Stomach (tissue), 8 donors: ENCODE measurements at regions not wholly inside any gene's neighbourhood (a gene's known extent, or its start where the extent isn't known, plus 50 kb on each side); places are given as distances from the start of the nearest gene placed in this dataset.

Experiments used
- DNase-seq, 2 donors: peaks; one replicate each; pipeline versions ENCODE4 v3.0.0 to v3.0.0-alpha.2; 2013 to 2019
- H3K27ac ChIP-seq, 5 donors: fragments of 200-600 bp in 4 of 5; sonication (generic) in 4 of 5; one replicate each; pipeline ENCODE4 v1.5.1; 2013 to 2019; ENCODE audit warnings: mild to moderate bottlenecking in 1 of 5, moderate library complexity in 1 of 5
- H3K27me3 ChIP-seq, 3 donors: fragments of 200-600 bp; sonication (generic); one replicate each; pipeline ENCODE4 v1.5.1; 2017 to 2019; ENCODE audit warnings: mixed run types in 1 of 3
- H3K36me3 ChIP-seq, 4 donors: fragments of 200-600 bp; sonication (generic); 1 replicate in 3 of 4; 2 replicates in 1 of 4; pipeline ENCODE4 v1.5.1; 2016 to 2019
- H3K4me1 ChIP-seq, 4 donors: fragments of 200-600 bp; sonication (generic); one replicate each; pipeline ENCODE4 v1.5.1; 2016 to 2019
- H3K4me3 ChIP-seq, 4 donors: fragments of 200-600 bp; sonication (generic) in 3 of 4; one replicate each; pipeline ENCODE4 v1.5.1; 2016 to 2019; ENCODE audit warnings: mild to moderate bottlenecking in 1 of 4
- H3K9me3 ChIP-seq, 4 donors: fragments of 200-600 bp; sonication (generic); one replicate each; pipeline ENCODE4 v1.5.1; 2016 to 2019
- CTCF ChIP-seq, 7 experiments: fragments of 450-650 bp in 4 of 7; fragments of 200-600 bp in 3 of 7; sonication (generic) in 3 of 7; IDR thresholded peaks; one replicate each; pipeline ENCODE4 v1.5.1; 2016 to 2019; ENCODE audit warnings: antibody characterized with exemption in 7 of 7, control low read depth in 2 of 7, mild to moderate bottlenecking in 1 of 7
- EP300 ChIP-seq: sonication (generic); formaldehyde crosslinking; IDR thresholded peaks from one replicate; pipeline ENCODE4 v1.6.1; 2017; ENCODE audit warnings: antibody characterized with exemption
- POLR2A ChIP-seq, 4 donors: fragments of 450-650 bp; IDR thresholded peaks; one replicate each; pipeline ENCODE4 v1.6.1; 2016; ENCODE audit warnings: antibody characterized with exemption in 4 of 4, control low read depth in 2 of 4, mild to moderate bottlenecking in 1 of 4, moderate library complexity in 1 of 4
- POLR2AphosphoS5 ChIP-seq, 3 donors: sonication (generic); formaldehyde crosslinking; IDR thresholded peaks; one replicate each; pipeline ENCODE4 v1.6.1; 2016; ENCODE audit warnings: antibody characterized with exemption in 3 of 3
- WGBS, 5 donors: extraction: QIAGEN DNeasy Blood & Tissue Kit in 3 of 5; methylation state at CpG; one replicate each; pipeline versions ENCODE4 v1.1.5 to v1.1.7; 2013 to 2018; 5-methylcytosine and 5-hydroxymethylcytosine counted together
- intact Hi-C: fragments of 100-400 bp; cut with DNase I; formaldehyde crosslinking; loops from one replicate; pipeline ENCODE4 v1.15.1; 2023; ENCODE audit warnings: low total_unique reads
- donor health status: healthy with polysubstance abuse.
- donor health status: Bipolar disorder and iron deficiency.
- donor health status: healthy.

DNA sequence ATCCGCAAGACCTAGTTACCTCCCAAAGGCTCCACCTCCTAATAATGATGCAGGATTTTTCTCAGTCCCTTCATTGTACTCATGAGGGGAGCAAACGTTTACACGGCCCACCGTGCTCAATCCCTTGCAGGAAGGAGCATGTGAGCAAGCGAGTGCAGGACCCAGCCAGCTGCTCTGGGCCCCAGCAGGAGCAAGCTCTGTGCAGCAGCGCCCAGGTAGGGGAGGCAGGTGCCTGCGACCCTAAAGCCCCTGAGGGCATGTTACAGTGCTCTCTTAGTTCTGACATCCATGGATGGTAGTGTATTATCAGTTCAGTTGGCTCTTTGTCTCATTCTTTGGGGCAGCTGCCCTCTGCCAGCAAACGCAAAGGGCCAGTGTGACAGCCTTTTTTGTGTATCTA, 143.4 kb downstream of the TBXT start:
- TF ChIP-seq EP300, result no peak
- TF ChIP-seq POLR2AphosphoS5 (IDR thresholded peaks at IDR 0.05), result no peak
- H3K36me3 ChIP-seq, result no peaks in the 10 kb centered on the region
- WGBS, 5 donors, result 84 to 93% (median 89%) methylated on average over 7 to 8 of the region's 8 CpGs
- H3K4me1 ChIP-seq, result no peaks in the 10 kb centered on the region
- H3K27ac ChIP-seq, result no peak overlapping the region
- DNase-seq, result no peak
- H3K4me3 ChIP-seq, result no peak overlapping the region
- intact Hi-C loops, result no loop called here
- H3K9me3 ChIP-seq, result peaks cover 0 to 2% (median 0%) of the 10 kb centered on the region in 4 donors
- peaks cover 0 to 2% (median 0%) of the 10 kb centered on the region in 3 donors for H3K27me3 ChIP-seq

- intact Hi-C loops, result no loop called here
- DNase-seq, result no peak
- Histone ChIP-seq H3K27ac (no peak overlapping the region), H3K27me3 (peaks cover 0 to 6% (median 0%) of the 10 kb centered on the region in 3 donors), H3K9me3 (peaks cover 0 to 7% (median 0%) of the 10 kb centered on the region in 4 donors), H3K4me3 (no peak overlapping the region), H3K4me1 (no peaks in the 10 kb centered on the region), H3K36me3 (no peaks in the 10 kb centered on the region)
- 86 to 92% (median 90%) methylated on average over 5 of the region's 5 CpGs for WGBS, 5 donors
- no peak for TF ChIP-seq EP300
- no peak for TF ChIP-seq CTCF (IDR thresholded peaks at IDR 0.05)
- TF ChIP-seq POLR2A (IDR thresholded peaks at IDR 0.05), result no peak
- no peak for TF ChIP-seq POLR2AphosphoS5 (IDR thresholded peaks at IDR 0.05)
These were observed 144.2 kb downstream of the TBXT start for GRCh38 chr6:166023273-166023989.

DNA sequence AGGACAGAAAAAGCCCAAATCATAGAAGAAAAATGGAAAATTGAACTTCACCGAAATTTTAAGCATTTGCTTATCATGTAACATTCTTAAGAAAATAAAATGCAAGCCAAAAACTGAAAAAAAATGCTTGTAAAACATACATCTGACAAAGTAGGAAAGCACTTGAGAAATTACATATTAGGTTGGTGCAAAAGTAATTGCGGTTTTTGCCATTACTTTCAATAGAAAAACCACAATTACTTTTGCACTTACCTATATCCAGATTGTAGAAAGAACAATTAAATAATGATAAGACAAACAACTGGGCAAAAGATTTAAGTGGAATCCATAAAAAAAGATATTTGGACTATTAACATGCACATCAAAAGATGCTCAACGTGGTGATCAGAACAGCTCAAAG, 146.2 kb downstream of the TBXT start:
- WGBS, 5 donors, result 83 to 93% (median 86%) methylated on average over 3 of the region's 3 CpGs
- Histone ChIP-seq H3K4me1 (no peaks in the 10 kb centered on the region), H3K9me3 (peaks cover 0 to 22% (median 14%) of the 10 kb centered on the region in 4 donors), H3K4me3 (no peak overlapping the region), H3K27ac (no peak overlapping the region), H3K36me3 (no peaks in the 10 kb centered on the region), H3K27me3 (peaks cover 0 to 6% (median 0%) of the 10 kb centered on the region in 3 donors)
- no peak for TF ChIP-seq POLR2AphosphoS5 (IDR thresholded peaks at IDR 0.05)
- TF ChIP-seq CTCF (IDR thresholded peaks at IDR 0.05), result no peak
- TF ChIP-seq POLR2A (IDR thresholded peaks at IDR 0.05), result no peak
- TF ChIP-seq EP300, result no peak
- no peak for DNase-seq
- intact Hi-C loops, result no loop called here

DNA sequence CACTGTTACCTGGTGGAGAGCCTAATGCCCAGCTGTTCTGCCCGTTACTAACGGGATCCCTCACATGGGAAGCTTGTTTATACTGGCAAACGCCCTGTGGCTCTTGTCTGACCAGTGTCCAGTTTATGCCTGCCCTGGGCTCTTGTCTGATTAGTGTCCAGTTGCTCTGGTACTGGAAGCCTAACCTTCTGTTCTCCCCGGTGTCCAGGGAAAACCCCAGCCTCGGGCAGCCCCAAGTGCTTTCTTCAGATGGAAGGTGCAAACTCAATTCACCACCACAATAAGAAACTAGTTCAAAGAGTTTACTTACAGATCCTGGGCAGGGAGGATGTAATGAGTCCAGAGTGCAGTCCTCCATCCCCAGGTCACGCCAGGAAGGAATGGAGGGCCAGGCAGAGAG, 148.4 kb downstream of the TBXT start:
- Histone ChIP-seq H3K4me1 (no peaks in the 10 kb centered on the region), H3K27ac (no peak overlapping the region), H3K36me3 (no peaks in the 10 kb centered on the region), H3K27me3 (peaks cover 0 to 6% (median 0%) of the 10 kb centered on the region in 3 donors), H3K4me3 (no peak overlapping the region), H3K9me3 (peaks cover 0 to 32% (median 14%) of the 10 kb centered on the region in 4 donors)
- DNase-seq, result no peak
- 60 to 78% (median 67%) methylated on average over 6 of the region's 6 CpGs for WGBS, 5 donors
- TF ChIP-seq EP300, result no peak
- no peak for TF ChIP-seq POLR2AphosphoS5 (IDR thresholded peaks at IDR 0.05)
- TF ChIP-seq POLR2A (IDR thresholded peaks at IDR 0.05), result no peak
- no peak for TF ChIP-seq CTCF (IDR thresholded peaks at IDR 0.05)
- intact Hi-C loops, result no loop called here

GRCh38 chr6:166017032-166017635, 150.5 kb downstream of the TBXT start:
- Histone ChIP-seq H3K27me3 (peaks cover 0 to 6% (median 0%) of the 10 kb centered on the region in 3 donors), H3K9me3 (peaks cover 0 to 32% (median 14%) of the 10 kb centered on the region in 4 donors), H3K4me3 (no peak overlapping the region), H3K27ac (no peak overlapping the region), H3K36me3 (no peaks in the 10 kb centered on the region), H3K4me1 (no peaks in the 10 kb centered on the region)
- DNase-seq, result no peak
- 46 to 68% (median 65%) methylated on average over 1 of the region's 1 CpG for WGBS, 5 donors
- intact Hi-C loops, result no loop called here
- no peak for TF ChIP-seq POLR2AphosphoS5 (IDR thresholded peaks at IDR 0.05)
